GM23338 (cell line): ENCODE measurements at regions not wholly inside any gene's neighbourhood (a gene's known extent, or its start where the extent isn't known, plus 50 kb on each side); places are given as distances from the start of the nearest gene placed in this dataset.

Experiments
- ATAC-seq: fragments of 200-7000 bp; cut with Tn5 transposase; 3 replicates; pipeline ENCODE4 v1.9.1; 2020
- DNase-seq: peaks from one replicate; pipeline ENCODE4 v3.0.0-alpha.2; 2015; ENCODE audit warnings: low spot score
- H2AFZ ChIP-seq: fragments of 200-600 bp; sonication (generic); 2 replicates; pipeline ENCODE4 v1.8.0; 2016; ENCODE audit warnings: antibody characterized with exemption, mild to moderate bottlenecking, moderate library complexity
- H3F3A ChIP-seq: fragments of 200-600 bp; sonication (generic); replicated peaks from 2 replicates; pipeline ENCODE4 v1.8.0; 2017; ENCODE audit warnings: antibody characterized with exemption, mixed run types, low read depth
- H3K27ac ChIP-seq: fragments of 200-600 bp; sonication (generic); 2 replicates; pipeline ENCODE4 v1.6.1; 2016; ENCODE audit warnings: low read depth
- H3K27me3 ChIP-seq: fragments of 200-600 bp; sonication (generic); 2 replicates; pipeline ENCODE4 v1.8.0; 2016; ENCODE audit warnings: mild to moderate bottlenecking, mixed run types, moderate library complexity; ENCODE audit not compliant: insufficient read depth
- H3K36me3 ChIP-seq: fragments of 200-600 bp; sonication (generic); 2 replicates; pipeline ENCODE4 v1.8.0; 2016; ENCODE audit warnings: mild to moderate bottlenecking; ENCODE audit not compliant: insufficient read depth
- H3K4me1 ChIP-seq: fragments of 200-600 bp; sonication (generic); 2 replicates; pipeline ENCODE4 v1.8.0; 2016; ENCODE audit warnings: mild to moderate bottlenecking, moderate library complexity; ENCODE audit not compliant: insufficient read depth
- H3K4me2 ChIP-seq: fragments of 200-600 bp; sonication (generic); 2 replicates; pipeline ENCODE4 v1.7.1; 2017; ENCODE audit warnings: mixed run types
- H3K4me3 ChIP-seq: fragments of 200-600 bp; sonication (generic); 2 replicates; pipeline ENCODE4 v1.6.1; 2016; ENCODE audit warnings: mixed run types
- H3K79me2 ChIP-seq: fragments of 200-600 bp; sonication (generic); replicated peaks from 2 replicates; pipeline ENCODE4 v1.8.0; 2017; ENCODE audit warnings: mild to moderate bottlenecking; ENCODE audit not compliant: insufficient read depth
- H3K9me2 ChIP-seq: fragments of 200-600 bp; sonication (generic); 2 replicates; pipeline ENCODE4 v1.8.0; 2017; ENCODE audit not compliant: insufficient read depth
- H4K20me1 ChIP-seq: fragments of 200-600 bp; sonication (generic); replicated peaks from 2 replicates; pipeline ENCODE4 v1.8.0; 2017; ENCODE audit warnings: mild to moderate bottlenecking; ENCODE audit not compliant: insufficient read depth
- H3K27ac Mint-ChIP-seq: 2 replicates; pipeline ENCODE4 v1.8.0; 2020; ENCODE audit warnings: inconsistent platforms, mild to moderate bottlenecking, moderate library complexity, mixed read lengths
- H3K27me3 Mint-ChIP-seq: 3 replicates; pipeline ENCODE4 v1.8.0; 2022; ENCODE audit warnings: low read depth, mild to moderate bottlenecking, moderate library complexity, mixed read lengths, inconsistent platforms; ENCODE audit not compliant: insufficient read depth, poor library complexity
- H3K36me3 Mint-ChIP-seq: 3 replicates; pipeline ENCODE4 v1.8.0; 2021; ENCODE audit warnings: low read depth, mild to moderate bottlenecking, inconsistent platforms, moderate library complexity, mixed read lengths
- H3K4me1 Mint-ChIP-seq: 3 replicates; pipeline ENCODE4 v1.8.0; 2020; ENCODE audit warnings: mild to moderate bottlenecking, inconsistent platforms, mixed read lengths
- H3K4me3 Mint-ChIP-seq: 3 replicates; pipeline ENCODE4 v1.8.0; 2021; ENCODE audit warnings: moderate library complexity, mild to moderate bottlenecking, inconsistent platforms, mixed read lengths
- H3K9me3 Mint-ChIP-seq: 3 replicates; pipeline ENCODE4 v1.8.0; 2020; ENCODE audit warnings: moderate library complexity, mild to moderate bottlenecking, inconsistent platforms, mixed read lengths
- ETS1 ChIP-seq: IDR thresholded peaks from 2 replicates; pipeline ENCODE4 v1.6.1; 2016; ENCODE audit warnings: antibody characterized with exemption
- EZH2 ChIP-seq: fragments of 200-600 bp; sonication (generic); IDR thresholded peaks from one replicate; pipeline ENCODE4 v1.8.0; 2017; ENCODE audit warnings: antibody characterized with exemption, mild to moderate bottlenecking, low read depth; ENCODE audit not compliant: unreplicated experiment
- EZH2phosphoT487 ChIP-seq: fragments of 200-600 bp; sonication (generic); IDR thresholded peaks from one replicate; pipeline ENCODE4 v1.8.1; 2018; ENCODE audit warnings: antibody characterized with exemption; ENCODE audit not compliant: unreplicated experiment
- JUNB ChIP-seq: IDR thresholded peaks from one replicate; pipeline ENCODE4 v1.6.1; 2016; ENCODE audit warnings: antibody characterized with exemption; ENCODE audit not compliant: unreplicated experiment
- NANOG ChIP-seq: IDR thresholded peaks from 2 replicates; pipeline ENCODE4 v1.6.1; 2016; ENCODE audit warnings: antibody characterized with exemption, borderline replicate concordance
- POLR2AphosphoS5 ChIP-seq: IDR thresholded peaks from 2 replicates; pipeline ENCODE4 v1.6.1; 2016; ENCODE audit warnings: antibody characterized with exemption, low read depth
- REST ChIP-seq: IDR thresholded peaks from one replicate; pipeline ENCODE4 v1.6.1; 2018; ENCODE audit warnings: antibody characterized with exemption; ENCODE audit not compliant: unreplicated experiment
- ZNF331 ChIP-seq: fragments of 250-450 bp; sonication (Bioruptor Pico); IDR thresholded peaks from 2 replicates; pipeline ENCODE4 v1.5.0; 2020; ENCODE audit warnings: low read depth, mild to moderate bottlenecking, moderate library complexity

- no peak for ATAC-seq
These were observed 297.6 kb downstream of the CDH10 start for GRCh38 chr5:24347158-24347557.

GRCh38 chr5:24351285-24351684 is 293.5 kb downstream of the CDH10 start:
- Mint-ChIP-seq H3K9me3 (no peaks in the 10 kb centered on the region; the same call in 2 of the 3 replicates), H3K27ac (no peak overlapping the region), H3K4me1 (no peaks in the 10 kb centered on the region), H3K36me3 (no peaks in the 10 kb centered on the region), H3K4me3 (no peak overlapping the region), H3K27me3 (no peaks in the 10 kb centered on the region)
- Histone ChIP-seq H2AFZ (no peak overlapping the region), H3K36me3 (no peaks in the 10 kb centered on the region), H3K9me2 (no peaks in the 10 kb centered on the region), H3K79me2 (no peaks in the 10 kb centered on the region), H4K20me1 (no peaks in the 10 kb centered on the region), H3F3A (no peaks in the 10 kb centered on the region), H3K4me1 (no peaks in the 10 kb centered on the region), H3K27me3 (no peaks in the 10 kb centered on the region), H3K4me2 (no peak overlapping the region), H3K27ac (no peak overlapping the region), H3K4me3 (no peak overlapping the region)
- TF ChIP-seq EZH2, result no peak
- no peak for TF ChIP-seq JUNB
- no peak for TF ChIP-seq EZH2phosphoT487
- no peak for TF ChIP-seq NANOG
- ATAC-seq (no peak), DNase-seq (no peak)

More at GRCh38 chr5:24347158-24347557, 297.6 kb downstream of the CDH10 start:
- Mint-ChIP-seq H3K4me3 (no peak overlapping the region), H3K27me3 (no peaks in the 10 kb centered on the region), H3K36me3 (no peaks in the 10 kb centered on the region), H3K4me1 (no peaks in the 10 kb centered on the region), H3K9me3 (no peaks in the 10 kb centered on the region; the same call in 2 of the 3 replicates), H3K27ac (no peak overlapping the region)
- peaks cover 5% of the 10 kb centered on the region for H3K9me2 ChIP-seq
- no peaks in the 10 kb centered on the region for H3K27me3 ChIP-seq
- H3K27ac ChIP-seq, result no peak overlapping the region
- no peaks in the 10 kb centered on the region for H4K20me1 ChIP-seq
- no peaks in the 10 kb centered on the region for H3K79me2 ChIP-seq
- DNase-seq, result no peak
- no peaks in the 10 kb centered on the region for H3K36me3 ChIP-seq
- no peaks in the 10 kb centered on the region for H3K4me1 ChIP-seq
- TF ChIP-seq REST, result no peak
- TF ChIP-seq ZNF331 (CRISPR knock-in tag), result no peak
- TF ChIP-seq ETS1, result no peak
- TF ChIP-seq POLR2AphosphoS5, result no peak
- no peaks in the 10 kb centered on the region for H3F3A ChIP-seq
- no peak overlapping the region for H3K4me2 ChIP-seq
- H3K4me3 ChIP-seq, result no peak overlapping the region
- H2AFZ ChIP-seq, result no peak overlapping the region
